ENCODE measurements at regions not wholly inside any gene's neighbourhood (a gene's known extent, or its start where the extent isn't known, plus 50 kb on each side); places are given as distances from the start of the nearest gene placed in this dataset.

DNA sequence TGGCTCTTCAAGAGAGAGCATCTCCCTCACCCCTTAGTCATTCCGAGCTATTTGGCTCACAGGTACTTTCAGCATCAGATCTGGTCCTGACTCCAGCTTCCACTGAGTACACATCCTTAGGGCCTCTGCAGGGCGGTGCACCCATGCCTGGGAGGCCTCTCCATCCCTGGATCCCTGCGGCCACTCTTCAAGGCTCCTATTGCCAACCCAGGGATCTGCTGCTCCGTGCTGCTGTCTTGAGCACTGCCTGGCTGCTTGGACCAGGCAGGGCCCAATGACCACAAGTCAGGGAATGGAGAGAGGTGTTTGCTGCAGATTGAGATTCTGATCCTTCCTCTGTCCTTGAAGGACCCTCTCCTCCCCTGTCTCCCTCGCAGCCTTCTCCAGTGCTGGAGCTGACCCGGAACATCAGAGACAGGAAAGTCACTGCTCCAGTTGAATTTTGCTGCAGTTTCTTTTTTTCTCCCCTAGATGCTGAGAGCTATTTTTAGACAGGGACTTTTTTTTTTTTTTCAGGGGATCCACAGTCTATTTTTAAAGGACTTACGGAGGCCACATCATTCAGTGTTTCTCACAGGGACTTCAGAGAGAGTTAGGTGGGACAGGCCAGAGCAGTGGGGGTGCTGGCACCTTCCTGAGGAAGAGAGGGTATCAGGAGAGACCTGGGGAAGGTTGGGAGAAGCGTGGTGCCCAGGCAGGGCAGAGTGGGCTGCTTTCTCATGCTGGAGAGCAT is 50.1 kb upstream of the KCNA1 start:
- Histone ChIP-seq H3K27me3 (no peaks in the 10 kb centered on the region), H3K36me3 (ENCODE audit: low read depth, missing control alignments) (no peaks in the 10 kb centered on the region), H3K4me3 (no peak overlapping the region), H3K4me1 (peaks cover 6% of the 10 kb centered on the region), H3K27ac (no peak overlapping the region), H3K9me3 (no peaks in the 10 kb centered on the region)
- 73% methylated on average over 8 of the region's 8 CpGs for WGBS, 2 donors
- DNase-seq = no peak
- intact Hi-C loops (cut with DNase I; ENCODE audit: low total_unique reads) = loop anchor here (5.0 kb wide), 1 partner anchor 143 kb away; no protein-coding TSS in a partner anchor
- TF ChIP-seq, protein P1, sequence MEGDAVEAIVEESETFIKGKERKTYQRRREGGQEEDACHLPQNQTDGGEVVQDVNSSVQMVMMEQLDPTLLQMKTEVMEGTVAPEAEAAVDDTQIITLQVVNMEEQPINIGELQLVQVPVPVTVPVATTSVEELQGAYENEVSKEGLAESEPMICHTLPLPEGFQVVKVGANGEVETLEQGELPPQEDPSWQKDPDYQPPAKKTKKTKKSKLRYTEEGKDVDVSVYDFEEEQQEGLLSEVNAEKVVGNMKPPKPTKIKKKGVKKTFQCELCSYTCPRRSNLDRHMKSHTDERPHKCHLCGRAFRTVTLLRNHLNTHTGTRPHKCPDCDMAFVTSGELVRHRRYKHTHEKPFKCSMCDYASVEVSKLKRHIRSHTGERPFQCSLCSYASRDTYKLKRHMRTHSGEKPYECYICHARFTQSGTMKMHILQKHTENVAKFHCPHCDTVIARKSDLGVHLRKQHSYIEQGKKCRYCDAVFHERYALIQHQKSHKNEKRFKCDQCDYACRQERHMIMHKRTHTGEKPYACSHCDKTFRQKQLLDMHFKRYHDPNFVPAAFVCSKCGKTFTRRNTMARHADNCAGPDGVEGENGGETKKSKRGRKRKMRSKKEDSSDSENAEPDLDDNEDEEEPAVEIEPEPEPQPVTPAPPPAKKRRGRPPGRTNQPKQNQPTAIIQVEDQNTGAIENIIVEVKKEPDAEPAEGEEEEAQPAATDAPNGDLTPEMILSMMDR (IDR thresholded peaks at IDR 0.05) = no peak
